Stimulated activated effector memory CD8-positive, alpha-beta T cell treated with anti-CD3 and anti-CD28 coated beads, Interleukin-12 subunit alpha, Interleukin-12 subunit beta, amount 100 ng/mL, for 72 hours (primary cell): ENCODE measurements at regions not wholly inside any gene's neighbourhood (a gene's known extent, or its start where the extent isn't known, plus 50 kb on each side); places are given as distances from the start of the nearest gene placed in this dataset.
A peak's percentile ranks its signal among the peaks of the same experiment; 100 is the strongest.

Experiments
- ATAC-seq: fragments of 150-1000 bp; cut with Tn5 transposase; 2 replicates; pipeline ENCODE4 v1.10.0; 2021
- DNase-seq, 2 donors: peaks; one replicate each; pipeline ENCODE4 v3.0.0; 2021 to 2022; ENCODE audit warnings: low spot score in 2 of 2
- H3K27ac Mint-ChIP-seq: one replicate; pipeline ENCODE4 v1.8.0; 2022; ENCODE audit warnings: mild to moderate bottlenecking, mixed read lengths
- H3K36me3 Mint-ChIP-seq: one replicate; pipeline ENCODE4 v1.8.0; 2022; ENCODE audit warnings: mild to moderate bottlenecking, mixed read lengths
- H3K4me1 Mint-ChIP-seq: one replicate; pipeline ENCODE4 v1.8.0; 2022; ENCODE audit warnings: mixed read lengths
- H3K4me3 Mint-ChIP-seq: one replicate; pipeline ENCODE4 v1.8.0; 2022; ENCODE audit warnings: mild to moderate bottlenecking, mixed read lengths
- H3K9me3 Mint-ChIP-seq: one replicate; pipeline ENCODE4 v1.8.0; 2022; ENCODE audit warnings: mixed read lengths

DNA sequence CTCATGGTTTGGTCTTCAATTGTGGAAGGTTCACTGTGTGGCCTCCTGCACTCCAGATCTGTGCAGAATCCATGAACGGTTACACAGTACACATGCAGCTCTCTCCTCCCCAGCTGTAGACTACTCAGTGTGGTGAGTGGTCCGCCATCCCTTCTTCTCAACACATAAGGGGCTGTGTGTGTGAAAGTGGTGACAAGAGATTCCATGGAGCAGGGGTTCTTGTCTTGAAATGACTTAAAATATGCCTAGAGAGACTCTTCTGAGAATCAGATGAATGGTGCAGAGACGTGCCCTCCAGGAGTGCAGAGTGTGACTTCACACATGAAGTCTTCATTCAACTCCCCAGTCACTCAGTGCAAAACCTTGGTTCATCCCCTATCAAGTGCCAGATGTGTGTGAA lies 151.0 kb upstream of the COPS8 start:
- Mint-ChIP-seq H3K4me3 (no peak overlapping the region), H3K4me1 (no peaks in the 10 kb centered on the region)

DNA sequence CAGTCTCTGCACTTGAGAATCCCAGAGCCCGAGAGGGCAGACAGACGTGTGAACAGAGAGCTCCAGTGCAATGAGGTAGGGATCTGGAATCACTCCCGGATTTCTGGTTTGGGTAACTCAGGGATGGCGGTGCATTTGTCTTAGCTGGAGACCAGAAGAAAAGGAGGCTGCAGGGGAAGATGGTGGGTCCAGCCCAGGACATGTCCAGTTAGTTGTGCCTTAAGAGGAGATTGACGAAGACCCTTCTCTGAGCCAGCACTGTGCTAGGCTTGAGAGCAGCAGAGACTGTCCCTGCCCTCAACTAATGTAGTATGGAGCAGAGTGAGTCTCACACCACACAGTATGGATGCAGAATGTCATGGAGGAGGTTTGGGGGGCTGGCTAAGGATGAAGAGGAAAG lies 150.6 kb upstream of the COPS8 start:
- no peak overlapping the region for H3K27ac Mint-ChIP-seq
- peak; percentile 22 for ATAC-seq
- no peaks in the 10 kb centered on the region for H3K36me3 Mint-ChIP-seq
- no peaks in the 10 kb centered on the region for H3K4me1 Mint-ChIP-seq
- H3K4me3 Mint-ChIP-seq, result no peak overlapping the region
- H3K9me3 Mint-ChIP-seq, result no peaks in the 10 kb centered on the region
- no peak for DNase-seq

More for the DNA sequence above, 151.0 kb upstream of the COPS8 start:
- ATAC-seq, result no peak
- DNase-seq, result no peak
- H3K9me3 Mint-ChIP-seq, result no peaks in the 10 kb centered on the region
- no peak overlapping the region for H3K27ac Mint-ChIP-seq
- no peaks in the 10 kb centered on the region for H3K36me3 Mint-ChIP-seq

DNA sequence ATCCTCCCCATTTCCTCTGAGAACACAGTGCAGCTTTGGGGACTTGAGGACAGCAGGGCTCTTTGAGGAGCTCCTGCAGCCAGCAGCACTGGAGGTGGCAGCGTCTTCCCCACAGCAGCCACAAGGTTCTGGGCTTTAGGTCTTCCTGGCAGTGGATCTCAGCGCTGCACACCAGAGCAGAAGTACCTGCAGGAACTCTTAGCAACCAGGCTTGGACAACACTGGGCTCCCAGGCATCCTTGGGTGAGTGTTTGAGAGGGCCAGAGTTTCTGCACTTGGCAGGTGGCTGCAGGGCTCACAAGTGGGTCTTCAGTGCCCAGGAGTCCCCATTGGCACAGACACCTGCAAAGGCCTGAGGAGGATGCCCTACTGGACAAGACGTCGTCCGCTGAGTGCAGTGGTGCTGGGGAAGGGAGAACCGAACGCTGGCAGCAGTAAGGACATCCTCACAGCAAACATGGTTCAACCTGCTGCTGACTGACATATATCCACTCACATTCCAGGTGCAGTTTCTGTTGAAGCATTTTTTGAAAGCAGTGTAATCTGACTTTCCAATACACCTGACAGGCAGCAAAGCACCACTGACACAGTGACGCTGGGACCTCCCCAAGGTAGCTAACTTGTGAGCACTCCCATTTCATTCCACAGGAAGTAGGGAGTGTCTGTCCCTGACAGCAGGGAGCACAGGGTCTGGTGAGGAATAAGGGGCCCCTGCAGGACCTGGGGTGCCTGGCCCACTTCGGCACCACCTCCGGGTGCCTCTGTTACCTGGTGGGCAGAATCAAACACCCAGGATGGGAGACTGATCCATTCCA lies 149.9 kb upstream of the COPS8 start:
- Mint-ChIP-seq H3K36me3 (no peaks in the 10 kb centered on the region), H3K4me1 (no peaks in the 10 kb centered on the region), H3K27ac (no peak overlapping the region), H3K4me3 (no peak overlapping the region), H3K9me3 (no peaks in the 10 kb centered on the region)
- DNase-seq, result no peak
- ATAC-seq, result no peak

DNA sequence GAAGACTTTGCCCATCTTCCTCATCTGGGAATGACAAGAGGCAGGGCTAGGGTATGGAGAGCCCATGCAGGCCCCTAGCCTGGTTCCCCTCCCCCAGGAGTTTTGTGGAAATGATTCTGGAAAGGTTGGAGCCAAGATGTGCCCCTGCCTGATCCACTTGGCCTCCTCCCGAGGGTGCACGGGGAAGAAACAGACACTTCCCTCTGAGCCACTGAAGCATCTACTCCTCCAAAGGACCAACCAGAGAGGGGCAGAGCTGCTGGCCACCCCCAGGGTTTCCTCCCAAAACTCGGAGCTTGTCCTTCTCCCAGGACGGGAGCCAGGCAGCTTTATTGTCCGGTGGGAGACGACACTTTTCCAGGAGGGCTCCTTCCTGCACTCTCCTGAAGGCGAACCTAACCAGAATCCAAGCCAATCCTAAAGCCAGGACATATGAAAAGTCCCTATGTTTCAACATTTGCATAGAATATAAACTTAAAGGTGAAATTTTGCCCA lies 149.2 kb upstream of the COPS8 start:
- Mint-ChIP-seq H3K36me3 (no peaks in the 10 kb centered on the region), H3K27ac (no peak overlapping the region), H3K9me3 (no peaks in the 10 kb centered on the region), H3K4me1 (no peaks in the 10 kb centered on the region), H3K4me3 (no peak overlapping the region)
- DNase-seq (no peak), ATAC-seq (no peak)

DNA sequence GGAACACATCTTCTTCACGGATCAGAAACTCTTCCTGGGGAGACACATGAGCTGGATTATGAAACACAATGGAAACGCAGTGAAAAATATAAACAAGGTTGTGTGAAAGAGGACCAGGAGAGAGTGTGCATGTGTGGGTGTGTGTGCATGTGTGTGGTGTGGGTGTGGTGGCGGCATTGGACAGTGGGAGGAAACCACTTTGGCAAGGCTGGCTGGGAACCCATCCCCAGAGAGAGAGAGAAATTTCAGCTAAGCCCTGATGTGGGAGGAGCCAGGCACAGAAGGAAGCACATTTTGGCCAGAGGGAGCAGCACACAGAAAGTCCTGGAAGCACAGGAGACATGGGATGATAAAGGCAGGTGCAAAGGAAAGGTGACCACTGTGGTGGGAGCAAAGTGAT lies 147.6 kb upstream of the COPS8 start:
- Mint-ChIP-seq H3K4me1 (no peaks in the 10 kb centered on the region), H3K27ac (no peak overlapping the region), H3K9me3 (no peaks in the 10 kb centered on the region), H3K4me3 (no peak overlapping the region), H3K36me3 (no peaks in the 10 kb centered on the region)
- DNase-seq (no peak), ATAC-seq (no peak)

DNA sequence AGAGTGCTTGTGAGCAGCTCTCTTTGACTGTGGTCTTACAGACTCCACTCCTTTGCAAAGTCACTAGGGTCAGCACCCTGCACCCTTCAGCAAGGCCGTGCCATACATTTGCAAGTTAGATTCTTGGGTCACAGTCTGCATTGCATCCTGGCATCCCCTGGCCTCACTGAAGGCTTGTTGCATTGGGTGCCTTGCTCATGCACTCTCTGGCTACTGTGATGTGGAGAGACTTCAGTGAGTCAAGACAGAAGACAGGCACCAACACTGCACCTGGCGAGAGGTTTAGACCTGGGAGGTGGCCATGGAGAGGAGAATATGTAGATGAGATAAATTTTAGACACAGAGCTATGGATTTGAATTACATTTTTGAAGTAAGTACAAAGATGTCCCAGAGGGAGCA lies 146.4 kb upstream of the COPS8 start:
- Mint-ChIP-seq H3K4me3 (no peak overlapping the region), H3K27ac (no peak overlapping the region), H3K36me3 (no peaks in the 10 kb centered on the region), H3K9me3 (no peaks in the 10 kb centered on the region), H3K4me1 (no peaks in the 10 kb centered on the region)
- ATAC-seq, result no peak
- no peak for DNase-seq

DNA sequence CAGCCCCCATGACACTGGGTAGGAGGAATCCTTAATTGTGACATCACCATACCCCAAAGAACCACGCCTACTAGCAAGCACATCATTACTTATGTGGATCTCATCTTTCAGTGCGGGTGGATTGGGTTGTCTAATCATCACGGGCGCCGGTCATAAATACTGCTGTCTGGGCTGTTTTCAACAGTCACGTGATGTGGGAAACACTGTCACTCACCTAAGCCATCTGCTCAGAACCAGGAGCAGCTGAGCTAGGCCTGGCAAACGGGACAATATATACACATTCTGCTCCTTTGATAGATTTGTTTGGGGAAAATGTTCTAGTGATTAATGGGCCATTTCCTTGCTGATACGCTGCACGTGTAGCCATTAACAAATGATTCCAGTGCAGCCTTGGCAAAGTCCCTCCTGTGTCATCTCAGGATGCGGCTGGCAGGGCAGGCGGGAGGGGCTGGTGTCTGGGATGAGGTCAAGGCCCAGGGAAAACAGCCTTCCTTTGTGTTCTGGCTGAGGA lies 145.9 kb upstream of the COPS8 start:
- DNase-seq (no peak), ATAC-seq (no peak)
- H3K27ac Mint-ChIP-seq, result no peak overlapping the region
- no peaks in the 10 kb centered on the region for H3K36me3 Mint-ChIP-seq
- H3K4me1 Mint-ChIP-seq, result no peaks in the 10 kb centered on the region
- no peaks in the 10 kb centered on the region for H3K9me3 Mint-ChIP-seq
- H3K4me3 Mint-ChIP-seq, result no peak overlapping the region

DNA sequence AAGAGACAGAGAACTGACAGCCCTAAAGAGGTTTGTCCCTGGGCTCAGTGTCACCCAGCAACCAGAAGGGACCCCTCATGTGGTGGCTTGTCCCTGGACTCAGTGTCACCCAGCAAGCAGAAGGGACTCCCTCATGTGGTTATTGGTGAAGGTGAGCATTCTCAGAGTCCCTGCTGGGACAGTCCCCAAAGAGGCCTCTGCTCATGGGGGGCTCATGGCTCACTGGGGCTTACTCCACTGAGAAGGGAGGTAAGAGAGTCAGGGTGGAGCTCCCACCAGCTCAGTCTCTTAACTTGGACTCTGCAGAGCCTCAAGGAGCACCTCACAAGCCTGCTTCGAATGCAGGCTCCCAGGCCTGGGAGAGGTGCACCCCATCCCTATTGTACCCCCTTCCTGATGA lies 145.2 kb upstream of the COPS8 start:
- H3K27ac Mint-ChIP-seq, result no peak overlapping the region
- no peak overlapping the region for H3K4me3 Mint-ChIP-seq
- ATAC-seq, result no peak

DNA sequence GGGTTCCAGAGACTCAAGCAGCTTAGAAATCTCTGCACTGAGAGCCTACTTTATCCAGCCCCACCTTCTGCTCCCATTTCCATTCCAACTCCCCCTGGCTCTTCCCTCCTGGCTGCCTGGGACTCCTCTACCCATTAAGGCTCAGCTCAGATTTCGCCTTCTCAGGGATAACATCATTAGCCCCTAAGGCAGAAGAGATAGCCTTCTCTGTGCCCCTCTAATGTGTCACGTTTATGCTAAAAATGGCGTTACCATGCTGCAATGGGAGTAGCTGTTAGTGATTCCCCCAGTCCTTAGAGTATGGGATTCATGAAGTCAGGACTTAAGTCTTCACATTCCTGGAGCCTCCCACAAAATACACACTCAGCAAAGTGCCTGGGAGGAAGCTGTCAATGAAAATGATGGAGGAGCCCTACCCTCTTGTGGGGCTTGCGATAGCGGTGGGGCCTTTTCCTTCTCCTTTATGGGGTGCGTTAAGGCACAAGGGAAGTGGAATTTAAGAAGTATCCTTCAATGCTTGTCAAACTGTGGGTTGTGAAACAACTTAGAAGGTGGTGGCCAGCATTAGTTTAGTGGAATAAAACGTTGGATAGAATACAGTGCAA lies 144.7 kb upstream of the COPS8 start:
- Mint-ChIP-seq H3K4me3 (no peak overlapping the region), H3K27ac (no peak overlapping the region), H3K36me3 (no peaks in the 10 kb centered on the region), H3K9me3 (no peaks in the 10 kb centered on the region), H3K4me1 (no peaks in the 10 kb centered on the region)
- DNase-seq (no peak), ATAC-seq (no peak)

More for the DNA sequence above, 145.2 kb upstream of the COPS8 start:
- no peaks in the 10 kb centered on the region for H3K4me1 Mint-ChIP-seq
- no peak for DNase-seq
- no peaks in the 10 kb centered on the region for H3K36me3 Mint-ChIP-seq
- H3K9me3 Mint-ChIP-seq, result no peaks in the 10 kb centered on the region

DNA sequence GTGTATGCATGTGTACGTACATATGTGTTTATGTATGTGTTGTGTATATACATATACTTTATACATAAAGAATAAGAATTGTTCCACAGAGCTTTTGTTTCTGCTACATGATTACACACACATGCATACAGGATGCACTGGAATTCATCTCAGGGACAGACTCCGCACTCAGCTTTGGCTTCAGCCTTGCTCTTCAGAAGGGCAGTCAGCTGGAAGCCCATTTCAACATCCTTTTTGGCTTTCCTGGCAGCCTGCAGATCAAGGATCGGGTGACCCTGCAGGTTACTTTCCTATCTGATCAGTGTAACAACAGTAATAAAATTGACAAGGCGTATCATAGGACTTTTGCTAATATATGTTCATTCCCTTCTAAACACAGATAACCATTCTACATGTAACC lies 144.1 kb upstream of the COPS8 start:
- no peak overlapping the region for H3K4me3 Mint-ChIP-seq
- H3K36me3 Mint-ChIP-seq, result no peaks in the 10 kb centered on the region
- ATAC-seq (no peak), DNase-seq (no peak)
- no peak overlapping the region for H3K27ac Mint-ChIP-seq
- H3K9me3 Mint-ChIP-seq, result no peaks in the 10 kb centered on the region
- H3K4me1 Mint-ChIP-seq, result no peaks in the 10 kb centered on the region

DNA sequence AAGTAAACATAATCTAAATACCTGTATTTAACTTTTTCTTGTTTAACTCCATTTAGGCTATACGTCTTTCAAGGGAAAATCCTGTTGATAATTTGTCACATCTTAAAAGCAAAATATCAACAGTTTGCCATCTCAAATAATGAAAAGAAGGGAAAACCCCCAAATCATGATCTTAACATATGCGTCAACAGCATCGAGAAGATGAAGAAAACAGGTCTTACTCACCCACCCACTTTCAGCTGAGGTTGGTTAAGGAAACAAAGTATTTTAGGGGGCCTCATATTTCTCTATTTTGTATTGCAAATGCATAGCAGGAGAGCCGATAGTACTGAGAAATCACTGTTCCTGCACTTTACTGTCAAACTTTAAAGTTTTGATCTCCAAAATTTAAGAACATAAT lies 143.1 kb upstream of the COPS8 start:
- Mint-ChIP-seq H3K4me3 (no peak overlapping the region), H3K36me3 (no peaks in the 10 kb centered on the region), H3K9me3 (no peaks in the 10 kb centered on the region), H3K4me1 (no peaks in the 10 kb centered on the region), H3K27ac (no peak overlapping the region)
- ATAC-seq (no peak), DNase-seq (no peak)

DNA sequence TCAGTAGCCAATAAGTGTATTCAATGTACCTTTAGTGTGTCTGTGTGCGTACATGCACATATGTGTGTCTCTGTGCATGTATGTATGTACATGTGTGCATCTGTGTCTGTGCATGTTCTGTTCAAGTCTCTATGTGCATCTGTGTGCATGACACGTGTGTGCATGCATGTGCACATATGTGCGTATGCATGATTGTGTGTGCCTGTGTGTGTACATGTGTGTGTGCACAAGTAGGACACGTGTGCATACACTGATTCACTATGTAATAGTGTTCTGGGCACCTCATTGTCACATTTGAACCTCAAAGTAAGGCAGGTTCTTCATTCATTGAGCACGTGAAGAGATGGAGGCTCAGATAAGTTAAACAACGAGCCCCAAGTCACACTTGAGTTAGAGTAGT lies 142.6 kb upstream of the COPS8 start:
- ATAC-seq (no peak), DNase-seq (no peak)
- Mint-ChIP-seq H3K4me1 (no peaks in the 10 kb centered on the region), H3K4me3 (no peak overlapping the region), H3K9me3 (no peaks in the 10 kb centered on the region), H3K27ac (no peak overlapping the region), H3K36me3 (no peaks in the 10 kb centered on the region)

DNA sequence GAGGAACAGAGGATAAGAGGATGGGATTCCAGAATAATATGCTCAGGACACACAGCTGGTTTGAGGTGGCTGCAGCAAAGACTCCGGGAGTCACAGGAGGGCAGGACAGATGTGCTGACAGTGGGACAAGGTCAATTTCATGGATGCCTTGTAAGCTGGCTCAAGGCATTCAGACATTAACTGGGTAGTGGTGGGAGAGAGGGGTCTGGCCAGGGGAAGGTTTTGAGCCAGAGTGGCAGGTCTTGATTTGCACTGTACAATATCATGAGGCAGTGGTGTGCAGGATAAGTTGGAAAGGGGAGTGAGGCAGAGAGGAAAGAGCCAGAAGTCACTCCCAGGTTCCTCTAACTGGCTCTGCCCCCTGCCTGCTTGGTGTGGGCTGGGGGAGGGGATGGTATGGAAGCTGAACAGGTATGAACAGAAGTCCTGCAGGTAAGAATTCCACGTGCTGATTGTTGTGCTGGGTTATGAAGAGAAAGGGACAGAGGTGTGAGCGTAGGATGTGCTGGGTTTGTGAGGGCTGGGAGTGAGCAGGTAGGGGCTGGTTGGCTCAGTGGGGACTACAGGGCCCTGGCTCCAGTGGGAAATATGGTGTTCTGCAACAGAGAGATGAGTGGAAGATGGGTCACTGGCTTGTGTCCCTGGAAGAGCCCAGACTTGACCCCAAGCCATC lies 141.7 kb upstream of the COPS8 start:
- Mint-ChIP-seq H3K4me1 (no peaks in the 10 kb centered on the region), H3K4me3 (no peak overlapping the region), H3K27ac (no peak overlapping the region), H3K36me3 (no peaks in the 10 kb centered on the region), H3K9me3 (no peaks in the 10 kb centered on the region)
- DNase-seq (no peak), ATAC-seq (no peak)

DNA sequence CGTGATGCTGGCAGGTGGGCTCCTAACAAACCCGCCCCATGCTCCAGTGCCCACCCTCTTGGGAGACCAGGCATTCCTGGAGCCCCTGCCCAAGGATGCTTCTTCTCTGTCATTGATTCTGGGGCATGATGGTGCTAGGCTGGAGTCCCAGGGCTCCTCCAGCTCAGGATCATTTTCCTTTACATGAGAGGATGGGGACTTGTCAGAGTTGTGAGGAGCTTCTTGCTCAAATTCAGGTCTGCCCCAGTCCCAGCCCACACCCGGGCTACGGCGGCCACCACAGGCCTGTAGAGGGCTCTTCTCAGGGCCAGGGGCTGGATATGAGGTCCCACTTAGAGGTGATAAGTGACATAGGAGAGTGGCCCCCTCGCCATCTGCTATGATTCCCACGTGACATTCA lies 141.1 kb upstream of the COPS8 start:
- Mint-ChIP-seq H3K4me3 (no peak overlapping the region), H3K9me3 (no peaks in the 10 kb centered on the region), H3K27ac (no peak overlapping the region), H3K4me1 (no peaks in the 10 kb centered on the region), H3K36me3 (no peaks in the 10 kb centered on the region)
- ATAC-seq (no peak), DNase-seq (no peak)

DNA sequence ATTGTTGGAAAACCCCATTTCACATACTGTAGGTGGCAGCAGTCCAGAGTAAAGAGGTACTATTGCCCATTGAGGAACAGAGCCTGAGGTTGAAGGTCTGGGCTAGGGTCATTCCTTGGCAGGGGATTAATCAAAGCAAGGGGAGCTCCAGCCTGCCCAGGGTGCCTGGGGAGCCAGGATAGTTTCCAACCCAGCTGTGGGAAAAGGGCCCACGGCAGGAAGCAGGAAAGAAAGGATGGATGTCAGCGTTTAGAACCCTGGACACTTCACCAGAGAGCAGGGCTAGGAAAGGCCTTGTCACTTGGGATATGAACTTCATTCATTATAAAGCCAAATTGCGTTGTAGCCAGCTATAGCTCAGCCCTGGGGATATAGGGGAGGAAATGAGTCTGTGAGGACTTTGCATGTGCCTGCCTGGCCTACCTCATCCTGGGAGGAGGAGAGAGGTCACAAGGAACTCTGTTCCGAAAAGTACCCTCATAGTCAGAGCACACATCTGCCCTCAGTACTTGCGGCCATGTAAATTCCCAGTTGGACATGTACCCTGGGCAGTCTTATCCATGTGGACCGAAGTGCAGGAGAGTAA lies 140.2 kb upstream of the COPS8 start:
- Mint-ChIP-seq H3K4me3 (no peak overlapping the region), H3K9me3 (no peaks in the 10 kb centered on the region), H3K27ac (no peak overlapping the region), H3K4me1 (no peaks in the 10 kb centered on the region), H3K36me3 (no peaks in the 10 kb centered on the region)
- ATAC-seq, result no peak
- DNase-seq, result no peak
